WI38 (cell line): ENCODE measurements at regions not wholly inside any gene's neighbourhood (a gene's known extent, or its start where the extent isn't known, plus 50 kb on each side); places are given as distances from the start of the nearest gene placed in this dataset.

Source experiments
- H3K4me3 ChIP-seq: 2 replicates; pipeline ENCODE4 v1.5.1; 2011; ENCODE audit warnings: low read depth, mild to moderate bottlenecking, control low read depth, low read length
- TF ChIP-seq, protein P1 (sequence below): IDR thresholded peaks from 2 replicates; pipeline ENCODE4 v1.5.1; 2012; ENCODE audit warnings: low read depth, mild to moderate bottlenecking, control low read depth, low read length

DNA sequence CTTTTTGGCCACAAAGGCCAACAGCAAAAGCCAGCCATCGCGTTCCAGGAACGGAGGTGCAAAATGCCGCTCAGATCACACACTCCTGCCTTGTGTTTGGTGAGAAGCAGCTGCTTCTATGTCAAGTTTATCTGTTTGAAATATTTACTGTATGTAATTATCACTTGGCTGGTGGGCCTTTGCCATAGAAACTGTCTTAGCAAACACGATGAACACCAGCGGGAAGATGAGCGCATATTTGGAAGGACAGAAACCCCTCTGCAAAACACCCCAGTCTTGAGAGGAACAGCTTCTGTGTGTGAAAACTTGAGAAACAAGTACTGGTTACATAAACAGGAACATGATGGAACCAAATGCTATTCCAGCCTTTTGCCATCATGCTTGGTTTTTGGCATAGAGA is 59.7 kb downstream of the SCG2 start:
- TF ChIP-seq, protein P1, sequence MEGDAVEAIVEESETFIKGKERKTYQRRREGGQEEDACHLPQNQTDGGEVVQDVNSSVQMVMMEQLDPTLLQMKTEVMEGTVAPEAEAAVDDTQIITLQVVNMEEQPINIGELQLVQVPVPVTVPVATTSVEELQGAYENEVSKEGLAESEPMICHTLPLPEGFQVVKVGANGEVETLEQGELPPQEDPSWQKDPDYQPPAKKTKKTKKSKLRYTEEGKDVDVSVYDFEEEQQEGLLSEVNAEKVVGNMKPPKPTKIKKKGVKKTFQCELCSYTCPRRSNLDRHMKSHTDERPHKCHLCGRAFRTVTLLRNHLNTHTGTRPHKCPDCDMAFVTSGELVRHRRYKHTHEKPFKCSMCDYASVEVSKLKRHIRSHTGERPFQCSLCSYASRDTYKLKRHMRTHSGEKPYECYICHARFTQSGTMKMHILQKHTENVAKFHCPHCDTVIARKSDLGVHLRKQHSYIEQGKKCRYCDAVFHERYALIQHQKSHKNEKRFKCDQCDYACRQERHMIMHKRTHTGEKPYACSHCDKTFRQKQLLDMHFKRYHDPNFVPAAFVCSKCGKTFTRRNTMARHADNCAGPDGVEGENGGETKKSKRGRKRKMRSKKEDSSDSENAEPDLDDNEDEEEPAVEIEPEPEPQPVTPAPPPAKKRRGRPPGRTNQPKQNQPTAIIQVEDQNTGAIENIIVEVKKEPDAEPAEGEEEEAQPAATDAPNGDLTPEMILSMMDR = no peak
- H3K4me3 ChIP-seq = no peak overlapping the region

DNA sequence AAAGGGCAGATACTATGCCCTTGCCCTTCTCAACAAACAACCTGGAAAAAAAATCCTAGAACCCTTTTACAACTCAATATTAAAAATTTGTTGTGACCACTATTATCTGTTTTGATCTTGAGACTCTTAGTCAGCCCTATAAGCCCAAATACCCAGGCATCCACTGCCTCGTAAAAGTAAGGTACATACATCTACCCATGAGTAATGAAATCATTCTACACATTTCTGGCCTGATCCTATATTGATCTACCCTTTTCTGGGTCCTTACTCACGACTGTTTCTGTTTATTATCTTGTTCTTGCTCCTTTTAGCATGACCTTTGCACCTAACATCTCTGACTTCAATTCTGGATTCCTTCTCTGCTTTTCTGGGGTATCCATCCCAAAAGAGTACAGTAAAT is 56.8 kb downstream of the SCG2 start:
- TF ChIP-seq, protein P1 = no peak
- H3K4me3 ChIP-seq = no peak overlapping the region

DNA sequence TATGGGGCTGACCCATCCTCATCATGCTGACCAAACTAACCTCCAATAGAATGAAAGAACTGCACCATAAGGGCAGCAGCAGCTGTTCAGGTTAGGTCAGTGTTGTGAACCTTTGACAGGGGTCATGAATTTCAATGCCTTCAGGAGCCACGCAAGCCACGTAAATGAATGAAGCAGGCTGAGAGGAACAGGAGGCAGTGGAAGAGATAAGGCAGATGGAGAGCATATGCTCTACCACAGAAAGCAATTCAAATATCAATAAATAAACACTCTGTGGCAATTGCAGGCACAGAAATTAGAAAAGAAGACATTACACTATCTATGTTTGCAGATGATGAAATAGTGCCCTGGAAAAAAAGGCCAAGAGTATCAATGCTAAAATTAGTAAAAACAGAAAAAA is 56.3 kb downstream of the SCG2 start:
- TF ChIP-seq, protein P1 = no peak
- H3K4me3 ChIP-seq = no peak overlapping the region
